Parathyroid adenoma (tissue), 2 donors: ENCODE measurements at regions not wholly inside any gene's neighbourhood (a gene's known extent, or its start where the extent isn't known, plus 50 kb on each side); places are given as distances from the start of the nearest gene placed in this dataset.

Source experiments
- H2AFZ ChIP-seq: fragments of 300-600 bp; sonication (generic); one replicate; pipeline ENCODE4 v1.7.0; 2017; ENCODE audit warnings: antibody characterized with exemption, mild to moderate bottlenecking
- H3K27ac ChIP-seq: fragments of 300-600 bp; sonication (generic); one replicate; pipeline ENCODE4 v1.7.0; 2017
- H3K27me3 ChIP-seq: fragments of 300-600 bp; sonication (generic); one replicate; pipeline ENCODE4 v1.7.0; 2017; ENCODE audit warnings: low read length; ENCODE audit not compliant: control insufficient read depth, insufficient read depth
- H3K36me3 ChIP-seq: fragments of 300-600 bp; sonication (generic); one replicate; pipeline ENCODE4 v1.7.0; 2017; ENCODE audit warnings: low read length; ENCODE audit not compliant: control insufficient read depth, insufficient read depth
- H3K4me1 ChIP-seq: fragments of 300-600 bp; sonication (generic); one replicate; pipeline ENCODE4 v1.7.0; 2017; ENCODE audit warnings: control low read depth
- H3K4me2 ChIP-seq: fragments of 300-600 bp; sonication (generic); one replicate; pipeline ENCODE4 v1.7.0; 2017; ENCODE audit warnings: low read length
- H3K4me3 ChIP-seq: fragments of 300-600 bp; sonication (generic); one replicate; pipeline ENCODE4 v1.7.0; 2017; ENCODE audit warnings: low read depth, low read length
- H3K79me2 ChIP-seq: fragments of 300-600 bp; sonication (generic); one replicate; pipeline ENCODE4 v1.7.0; 2017; ENCODE audit warnings: control low read depth
- H3K9ac ChIP-seq: fragments of 300-600 bp; sonication (generic); one replicate; pipeline ENCODE4 v1.7.0; 2017; ENCODE audit warnings: mild to moderate bottlenecking
- H3K9me3 ChIP-seq: fragments of 300-600 bp; sonication (generic); one replicate; pipeline ENCODE4 v1.7.0; 2017; ENCODE audit warnings: low read length; ENCODE audit not compliant: control insufficient read depth
- TF ChIP-seq, protein P1 (sequence below): fragments of 300-600 bp; sonication (generic); IDR thresholded peaks from one replicate; pipeline ENCODE4 v1.7.0; 2017; ENCODE audit warnings: antibody characterized with exemption, mild to moderate bottlenecking
- donor health status: primary hyperparathyroidism.

- H3K4me2 ChIP-seq: no peak overlapping the region
- TF ChIP-seq, protein P1, sequence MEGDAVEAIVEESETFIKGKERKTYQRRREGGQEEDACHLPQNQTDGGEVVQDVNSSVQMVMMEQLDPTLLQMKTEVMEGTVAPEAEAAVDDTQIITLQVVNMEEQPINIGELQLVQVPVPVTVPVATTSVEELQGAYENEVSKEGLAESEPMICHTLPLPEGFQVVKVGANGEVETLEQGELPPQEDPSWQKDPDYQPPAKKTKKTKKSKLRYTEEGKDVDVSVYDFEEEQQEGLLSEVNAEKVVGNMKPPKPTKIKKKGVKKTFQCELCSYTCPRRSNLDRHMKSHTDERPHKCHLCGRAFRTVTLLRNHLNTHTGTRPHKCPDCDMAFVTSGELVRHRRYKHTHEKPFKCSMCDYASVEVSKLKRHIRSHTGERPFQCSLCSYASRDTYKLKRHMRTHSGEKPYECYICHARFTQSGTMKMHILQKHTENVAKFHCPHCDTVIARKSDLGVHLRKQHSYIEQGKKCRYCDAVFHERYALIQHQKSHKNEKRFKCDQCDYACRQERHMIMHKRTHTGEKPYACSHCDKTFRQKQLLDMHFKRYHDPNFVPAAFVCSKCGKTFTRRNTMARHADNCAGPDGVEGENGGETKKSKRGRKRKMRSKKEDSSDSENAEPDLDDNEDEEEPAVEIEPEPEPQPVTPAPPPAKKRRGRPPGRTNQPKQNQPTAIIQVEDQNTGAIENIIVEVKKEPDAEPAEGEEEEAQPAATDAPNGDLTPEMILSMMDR: no peak
- H3K4me1 ChIP-seq: no peaks in the 10 kb centered on the region
- no peaks in the 10 kb centered on the region for H3K9me3 ChIP-seq
- H3K36me3 ChIP-seq: no peaks in the 10 kb centered on the region
- H2AFZ ChIP-seq: no peak overlapping the region
- H3K27me3 ChIP-seq: peaks cover 3% of the 10 kb centered on the region
- H3K4me3 ChIP-seq: no peak overlapping the region
- no peak overlapping the region for H3K9ac ChIP-seq
- H3K79me2 ChIP-seq: no peaks in the 10 kb centered on the region
- H3K27ac ChIP-seq: no peak overlapping the region
These were observed 88.2 kb upstream of the CXCL12 start for GRCh38 chr10:44473146-44473545.

DNA sequence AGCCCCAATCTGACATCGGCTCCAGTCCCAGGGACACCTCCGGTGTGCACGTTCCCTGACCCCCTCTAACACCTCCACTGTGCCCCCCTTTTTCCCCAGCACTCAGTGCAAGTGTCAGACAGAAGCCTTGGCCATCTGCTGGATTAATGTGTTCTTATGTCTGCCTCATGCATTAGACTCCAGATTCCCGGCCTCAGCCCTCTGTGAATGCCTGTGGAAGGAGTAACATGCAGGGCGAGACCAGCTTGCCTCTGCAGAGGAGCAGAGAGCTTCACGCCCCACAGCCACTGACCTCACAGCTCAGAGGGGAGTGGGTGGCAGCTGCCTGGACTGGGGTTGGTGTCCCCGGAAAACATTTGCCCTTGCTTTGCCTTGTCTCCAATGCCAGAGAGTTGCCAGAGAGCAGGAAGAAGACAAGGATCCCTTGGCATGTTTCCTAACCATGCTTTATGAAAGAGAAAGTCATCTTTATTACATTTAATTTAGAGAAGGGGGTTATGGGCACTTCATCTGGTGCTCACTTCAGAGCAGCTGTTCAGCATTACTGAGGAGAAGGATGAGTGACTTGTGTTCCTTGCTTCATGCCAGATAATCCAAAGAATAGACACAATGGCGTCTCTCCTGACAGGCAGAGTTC, 91.6 kb upstream of the CXCL12 start:
- H3K9ac ChIP-seq: no peak overlapping the region
- no peaks in the 10 kb centered on the region for H3K4me1 ChIP-seq
- no peaks in the 10 kb centered on the region for H3K36me3 ChIP-seq
- H3K79me2 ChIP-seq: no peaks in the 10 kb centered on the region
- H3K4me2 ChIP-seq: no peak overlapping the region
- TF ChIP-seq, protein P1: no peak
- H3K4me3 ChIP-seq: no peak overlapping the region
- no peak overlapping the region for H2AFZ ChIP-seq
- no peaks in the 10 kb centered on the region for H3K9me3 ChIP-seq
- no peak overlapping the region for H3K27ac ChIP-seq
- peaks cover 3% of the 10 kb centered on the region for H3K27me3 ChIP-seq

GRCh38 chr10:44477046-44477425, 92.1 kb upstream of the CXCL12 start:
- Histone ChIP-seq H3K4me3 (no peak overlapping the region), H3K4me1 (no peaks in the 10 kb centered on the region), H3K79me2 (no peaks in the 10 kb centered on the region), H2AFZ (no peak overlapping the region), H3K27ac (no peak overlapping the region), H3K4me2 (no peak overlapping the region), H3K9ac (no peak overlapping the region), H3K27me3 (peaks cover 3% of the 10 kb centered on the region), H3K36me3 (no peaks in the 10 kb centered on the region), H3K9me3 (no peaks in the 10 kb centered on the region)
- TF ChIP-seq, protein P1: no peak

DNA sequence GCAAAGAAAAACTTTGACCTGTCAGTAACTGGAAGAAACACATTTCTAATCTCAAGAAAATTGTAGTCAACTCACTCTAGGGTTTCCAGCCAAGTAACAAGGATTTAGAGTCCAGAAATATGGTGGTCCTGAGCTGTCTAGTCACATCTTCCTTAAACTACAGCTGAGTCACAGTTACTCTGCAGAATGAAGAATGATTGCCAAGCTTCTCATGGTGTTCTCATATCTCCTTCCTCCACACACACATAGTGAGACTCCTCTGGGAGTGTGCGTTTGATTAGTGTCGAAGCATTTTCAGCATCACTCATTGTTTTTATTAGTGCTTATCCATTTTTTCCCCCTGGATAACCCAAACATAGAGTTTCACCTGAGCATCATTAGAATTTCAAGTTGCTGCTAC, 93.1 kb upstream of the CXCL12 start:
- TF ChIP-seq, protein P1: no peak
- H3K9me3 ChIP-seq: no peaks in the 10 kb centered on the region
- no peak overlapping the region for H3K9ac ChIP-seq
- H3K4me3 ChIP-seq: no peak overlapping the region
- H3K27ac ChIP-seq: no peak overlapping the region
- H3K36me3 ChIP-seq: no peaks in the 10 kb centered on the region
- peaks cover 2% of the 10 kb centered on the region for H3K27me3 ChIP-seq
- no peak overlapping the region for H2AFZ ChIP-seq
- no peaks in the 10 kb centered on the region for H3K79me2 ChIP-seq
- H3K4me2 ChIP-seq: no peak overlapping the region
- no peaks in the 10 kb centered on the region for H3K4me1 ChIP-seq
